ENCODE measurements at regions not wholly inside any gene's neighbourhood (a gene's known extent, or its start where the extent isn't known, plus 50 kb on each side); places are given as distances from the start of the nearest gene placed in this dataset.
"Not testable (repeated sequence)": the region's sequence is repeated elsewhere in the genome, so short reads cannot be mapped to it uniquely, and the experiment has no call there.

- no peak for DNase-seq
These were observed 142.2 kb downstream of the FAM47A start for GRCh38 chrX:33989936-33990335.

- no peak for DNase-seq
These were observed 144.7 kb downstream of the FAM47A start for GRCh38 chrX:33987458-33987857.

GRCh38 chrX:33974676-33975075 lies 157.4 kb downstream of the FAM47A start:
- DNase-seq: no peak

- no peak for DNase-seq
These were observed 161.8 kb downstream of the FAM47A start for GRCh38 chrX:33970028-33970967.

GRCh38 chrX:33969105-33969504 lies 163.0 kb downstream of the FAM47A start:
- DNase-seq: no peak

- no peak for DNase-seq
These were observed 163.5 kb downstream of the FAM47A start for GRCh38 chrX:33968611-33969010.

GRCh38 chrX:33949300-33949699 lies 182.8 kb downstream of the FAM47A start:
- no peak for DNase-seq

- not testable (repeated sequence) for DNase-seq
These were observed 205.9 kb downstream of the FAM47A start for GRCh38 chrX:33926249-33926648.

- DNase-seq: no peak
These were observed 208.9 kb downstream of the FAM47A start for GRCh38 chrX:33923262-33923661.

- DNase-seq: no peak
These were observed 222.3 kb downstream of the FAM47A start for GRCh38 chrX:33909836-33910235.

- no peak for DNase-seq
These were observed 223.2 kb downstream of the FAM47A start for GRCh38 chrX:33908898-33909297.

GRCh38 chrX:33908074-33908473 lies 224.0 kb downstream of the FAM47A start:
- no peak for DNase-seq

GRCh38 chrX:33906971-33907370 lies 225.1 kb downstream of the FAM47A start:
- DNase-seq: no peak

- DNase-seq: no peak
These were observed 239.4 kb downstream of the FAM47A start for GRCh38 chrX:33892670-33893069.

- no peak for DNase-seq
These were observed 276.9 kb downstream of the FAM47A start for GRCh38 chrX:33855251-33855650.

GRCh38 chrX:33852146-33852545 lies 280.0 kb downstream of the FAM47A start:
- DNase-seq: not testable (repeated sequence)

- no peak for DNase-seq
These were observed 291.9 kb downstream of the FAM47A start for GRCh38 chrX:33840176-33840575.

GRCh38 chrX:33831211-33831610 lies 300.9 kb downstream of the FAM47A start:
- no peak for DNase-seq

GRCh38 chrX:33817266-33817665 lies 314.8 kb downstream of the FAM47A start:
- DNase-seq: no peak

GRCh38 chrX:33808636-33809035 lies 323.5 kb downstream of the FAM47A start:
- DNase-seq: no peak

- no peak for DNase-seq
These were observed 347.6 kb downstream of the FAM47A start for GRCh38 chrX:33784548-33784947.

- DNase-seq: no peak
These were observed 390.3 kb downstream of the FAM47A start for GRCh38 chrX:33741807-33742206.

GRCh38 chrX:33735182-33735581 lies 396.9 kb downstream of the FAM47A start:
- no peak for DNase-seq

GRCh38 chrX:33726281-33727160 lies 405.6 kb downstream of the FAM47A start:
- DNase-seq: no peak

All from fibroblast of skin of right quadriceps (primary cell).